ENCODE measurements at regions not wholly inside any gene's neighbourhood (a gene's known extent, or its start where the extent isn't known, plus 50 kb on each side); places are given as distances from the start of the nearest gene placed in this dataset.

DNA sequence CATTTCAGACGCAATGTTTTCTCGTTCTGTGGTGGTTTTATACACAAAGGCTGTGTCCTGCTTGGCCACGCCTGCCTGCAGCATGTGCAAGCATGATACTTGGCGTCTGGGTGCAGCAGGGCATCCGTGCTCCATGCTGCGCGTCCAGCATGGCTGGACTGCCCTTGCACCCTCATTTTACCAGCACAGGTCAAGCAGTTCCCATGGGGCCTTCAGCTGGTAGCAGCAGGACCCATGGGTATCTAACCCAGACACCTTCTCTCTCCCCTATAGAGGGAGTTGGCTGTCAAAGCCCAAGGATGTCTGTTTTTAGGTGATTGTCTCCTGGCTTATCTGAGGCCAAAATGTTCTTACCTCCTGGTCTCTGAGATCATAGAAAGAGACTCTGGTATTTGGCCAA is 158.3 kb upstream of the PITX1 start:
- TF ChIP-seq POLR2AphosphoS5 (IDR thresholded peaks at IDR 0.05; ENCODE audit: borderline replicate concordance, low read depth, low read length) (no peak), EZH2 (IDR thresholded peaks at IDR 0.05) (no peak), FOXP2 (optimal IDR thresholded peaks at IDR 0.05; ENCODE audit: control extremely low read depth, extremely low read length, insufficient read depth) (no peak)

Data from SK-N-MC (cell line).